HPDE6-E6E7 (cell line): ENCODE measurements at regions not wholly inside any gene's neighbourhood (a gene's known extent, or its start where the extent isn't known, plus 50 kb on each side); places are given as distances from the start of the nearest gene placed in this dataset.
"Not testable (repeated sequence)": the region's sequence is repeated elsewhere in the genome, so short reads cannot be mapped to it uniquely, and the experiment has no call there.

ENCODE experiments used
- DNase-seq: peaks from one replicate; pipeline ENCODE4 v3.0.0; 2011; ENCODE audit warnings: missing footprints; ENCODE audit errors: extremely low spot score

DNA sequence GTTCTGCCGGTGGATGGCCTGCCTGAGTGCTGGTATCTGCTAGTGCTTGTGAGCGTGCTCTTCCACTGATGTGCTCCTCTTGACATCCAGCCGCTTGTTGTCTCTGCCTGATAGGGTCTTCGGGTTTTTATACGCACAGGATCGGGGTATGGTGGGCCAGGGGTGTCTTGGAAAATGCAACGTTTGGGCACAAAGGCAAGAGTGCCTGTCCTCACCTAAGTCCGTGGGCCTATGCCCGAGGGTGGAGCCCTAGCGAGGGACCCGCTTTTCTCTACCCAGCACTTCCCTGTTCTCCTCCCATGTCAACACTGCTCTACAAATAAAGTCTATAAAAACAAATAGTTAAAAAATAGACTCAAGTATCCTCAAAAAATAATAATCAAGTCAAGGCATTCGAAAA is 1007.8 kb downstream of the PLA2G4A start:
- DNase-seq = no peak

DNA sequence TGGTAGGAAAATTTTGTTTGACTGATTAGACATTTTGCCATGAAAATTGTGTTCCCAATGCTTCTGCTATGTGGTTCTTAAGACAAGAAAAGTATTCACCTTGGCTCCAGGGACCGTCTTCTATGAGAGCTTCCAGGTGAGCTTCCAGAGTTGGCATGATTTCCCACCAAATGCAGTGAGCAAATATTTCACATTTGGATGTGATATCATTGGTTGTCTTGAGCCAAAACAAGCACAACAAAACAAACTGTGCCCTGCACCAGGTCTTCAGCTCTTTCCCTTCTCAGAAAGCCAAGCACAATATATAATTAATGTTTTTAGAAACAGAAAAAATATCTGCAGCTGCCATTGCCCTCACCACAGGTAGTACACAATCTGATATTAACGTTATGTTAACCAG is 1009.0 kb downstream of the PLA2G4A start:
- no peak for DNase-seq

- no peak for DNase-seq
These were observed 1009.9 kb downstream of the PLA2G4A start for GRCh38 chr1:187838335-187839293.

GRCh38 chr1:187839873-187840272 is 1011.1 kb downstream of the PLA2G4A start:
- DNase-seq = no peak

DNA sequence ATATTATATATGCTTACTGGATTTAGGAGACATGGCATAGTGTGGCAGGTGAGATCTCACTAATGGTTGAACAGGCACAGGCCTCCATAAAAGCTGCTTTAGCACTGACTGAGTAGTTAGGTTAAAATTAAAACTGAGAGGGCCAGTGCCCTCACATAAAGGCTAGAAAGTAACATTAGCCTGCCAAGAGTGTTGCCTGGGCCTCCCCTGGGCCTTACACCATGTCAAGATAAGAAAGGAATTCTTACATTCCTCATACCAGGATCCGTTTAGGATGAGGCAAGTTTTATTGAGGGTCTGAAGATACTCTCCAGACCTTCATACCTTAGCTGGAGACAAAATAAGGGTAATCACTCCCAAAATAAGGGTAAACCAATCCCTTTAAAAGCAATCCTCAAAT is 1011.8 kb downstream of the PLA2G4A start:
- DNase-seq = no peak

DNA sequence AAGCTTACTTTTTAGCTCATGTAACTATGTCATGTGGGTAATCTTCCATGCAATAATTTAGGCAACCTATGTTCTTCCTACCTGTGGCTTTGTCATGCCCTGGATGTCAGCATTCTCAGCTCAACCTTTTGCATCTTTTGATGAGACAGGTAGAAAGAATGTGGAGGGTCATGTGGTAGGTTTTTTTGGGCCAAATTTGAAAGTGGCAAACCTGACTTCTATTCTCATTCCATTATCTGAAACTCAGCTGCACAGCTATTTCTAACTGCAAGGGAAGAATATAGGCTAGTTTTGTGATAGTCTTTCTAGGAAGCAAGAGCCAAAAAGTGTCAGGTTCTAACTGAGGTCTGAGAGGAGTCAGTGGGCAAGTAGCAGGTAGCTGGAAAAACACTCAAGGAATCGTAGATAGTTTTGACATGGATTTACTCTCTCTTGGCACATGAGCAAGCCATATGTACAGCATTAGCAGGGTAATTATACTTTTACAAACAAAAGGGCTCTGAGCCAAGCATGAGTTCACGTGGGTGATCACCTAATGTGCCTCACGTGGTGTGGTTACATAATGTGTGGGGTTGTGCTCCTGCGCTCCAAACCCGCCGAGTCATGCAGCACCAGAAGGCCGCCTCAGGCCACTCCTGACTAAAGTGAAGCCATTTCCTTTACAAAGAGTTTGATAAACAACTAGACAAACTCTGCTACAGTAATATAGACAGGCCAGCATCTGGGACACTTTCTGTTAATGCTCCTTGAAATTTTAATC is 1013.8 kb downstream of the PLA2G4A start:
- peak; percentile 48 for DNase-seq

DNA sequence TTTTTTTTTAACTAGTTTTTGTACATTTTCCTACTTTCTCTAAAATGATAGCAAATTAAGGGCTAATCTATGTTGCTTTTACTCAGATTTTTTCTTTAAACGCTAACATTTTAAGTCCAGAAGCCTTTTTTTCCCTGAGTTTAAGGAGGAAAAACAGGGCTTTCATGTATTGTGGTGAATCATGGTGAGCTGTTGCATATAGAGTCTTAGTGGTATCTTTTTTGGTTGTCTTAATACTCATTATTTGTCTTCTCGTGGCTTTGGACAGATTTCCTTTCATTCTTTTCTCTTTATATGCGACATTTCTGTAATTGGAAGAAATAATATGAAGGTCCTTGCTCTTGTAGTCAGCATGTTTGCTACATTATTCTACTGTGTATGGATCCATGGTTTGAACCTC is 1015.6 kb downstream of the PLA2G4A start:
- DNase-seq = no peak

DNA sequence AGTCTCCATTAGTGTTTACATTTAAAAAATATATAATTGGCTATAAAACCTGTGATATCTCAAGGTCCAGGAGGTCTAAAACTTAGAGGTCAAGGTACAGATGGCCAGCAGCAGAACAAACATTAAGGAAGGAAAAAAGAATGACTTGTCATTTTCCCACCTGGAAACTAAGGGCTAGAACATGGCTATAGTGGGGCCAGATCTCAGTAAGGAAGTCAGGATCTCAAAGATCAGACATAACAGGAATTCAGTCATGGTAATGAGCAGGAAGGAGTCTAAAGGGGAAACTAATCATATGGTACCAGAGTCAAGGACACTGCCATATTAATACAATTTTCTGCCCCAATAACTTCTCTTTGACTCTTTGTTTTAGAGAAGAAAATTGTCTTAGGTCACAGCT is 1018.8 kb downstream of the PLA2G4A start:
- no peak for DNase-seq

DNA sequence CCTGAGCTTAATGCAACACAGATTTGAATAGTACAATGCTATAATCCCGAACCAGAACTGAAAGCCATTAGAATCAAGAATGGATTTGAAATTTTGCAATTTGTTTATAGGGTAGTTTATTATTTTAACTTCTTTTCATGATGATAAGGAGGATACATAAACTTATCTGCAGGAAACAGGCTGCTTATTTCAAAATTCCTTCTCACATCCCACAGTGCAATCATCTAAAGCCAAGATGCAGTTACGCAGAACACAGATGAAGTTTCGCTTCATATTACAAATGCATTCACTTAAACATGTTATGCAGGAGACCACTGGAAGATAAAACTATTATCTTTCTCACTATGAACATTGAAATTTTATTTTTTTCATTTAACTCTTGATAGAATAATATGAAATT is 1019.6 kb downstream of the PLA2G4A start:
- no peak for DNase-seq

- DNase-seq = not testable (repeated sequence)
These were observed 1021.4 kb downstream of the PLA2G4A start for GRCh38 chr1:187850146-187850545.

DNA sequence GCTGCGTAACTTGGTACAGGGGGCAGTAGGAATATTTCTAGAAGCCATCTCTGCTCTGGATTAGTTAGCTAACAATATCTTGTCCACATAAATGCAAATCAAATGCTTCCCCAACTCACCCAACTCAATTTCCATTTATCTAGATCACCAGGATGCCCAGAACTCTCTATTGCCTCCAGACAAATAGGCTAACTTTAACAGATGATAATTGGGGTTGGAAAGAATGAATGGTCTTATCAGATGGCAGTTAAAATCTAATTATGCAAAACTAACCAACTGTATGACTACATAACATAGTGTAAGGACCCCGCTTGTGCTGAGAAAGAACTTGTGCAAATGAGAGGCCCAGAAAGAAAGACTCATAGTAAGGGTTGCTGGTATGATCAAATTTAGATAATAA is 1024.8 kb downstream of the PLA2G4A start:
- no peak for DNase-seq

- no peak for DNase-seq
These were observed 1025.7 kb downstream of the PLA2G4A start for GRCh38 chr1:187854457-187854856.

DNA sequence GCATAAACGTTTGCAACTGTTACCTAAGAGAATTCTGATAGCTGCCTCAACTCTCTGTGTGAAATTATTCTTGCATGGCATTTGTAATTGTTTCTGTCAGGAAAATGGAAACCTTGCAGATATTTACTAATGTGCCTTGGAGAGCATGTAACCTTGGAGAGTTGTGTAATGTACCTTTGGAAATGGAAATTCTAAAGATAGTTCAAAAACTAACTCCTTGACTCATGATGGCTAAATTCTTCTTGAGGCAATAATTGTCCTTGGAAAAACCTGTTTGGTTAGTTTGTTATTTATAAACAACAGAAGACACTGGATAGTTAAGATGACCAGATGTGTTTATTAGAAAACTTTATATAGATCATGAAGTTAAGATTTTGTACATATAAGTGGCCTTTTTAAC is 1033.8 kb downstream of the PLA2G4A start:
- peak; percentile 48 for DNase-seq

- DNase-seq = no peak
These were observed 1041.8 kb downstream of the PLA2G4A start for GRCh38 chr1:187870552-187870951.

- DNase-seq = no peak
These were observed 1042.6 kb downstream of the PLA2G4A start for GRCh38 chr1:187871177-187871845.

GRCh38 chr1:187872550-187872949 is 1043.8 kb downstream of the PLA2G4A start:
- DNase-seq = no peak

- DNase-seq = no peak
These were observed 1044.4 kb downstream of the PLA2G4A start for GRCh38 chr1:187873126-187873525.

- DNase-seq = no peak
These were observed 1048.0 kb downstream of the PLA2G4A start for GRCh38 chr1:187876775-187877174.

DNA sequence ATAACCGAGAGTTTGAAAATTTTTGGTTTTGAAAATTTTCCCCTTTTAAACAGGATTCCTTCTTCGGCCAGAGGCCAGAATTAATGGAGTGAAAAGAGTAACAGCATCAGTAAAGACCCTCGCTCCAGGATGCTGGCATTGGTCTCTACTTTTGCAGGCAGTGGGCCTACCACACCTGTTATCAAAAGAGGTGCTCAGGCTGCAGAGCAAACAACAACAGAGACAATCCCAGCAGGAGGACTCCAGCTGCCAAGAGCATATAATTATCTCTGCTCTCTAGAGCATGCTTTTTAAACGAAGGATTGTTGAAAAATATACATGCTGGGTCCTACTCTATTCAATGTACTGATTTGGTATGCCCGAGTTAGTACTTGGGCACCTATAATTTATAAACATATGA is 1048.5 kb downstream of the PLA2G4A start:
- no peak for DNase-seq

GRCh38 chr1:187878883-187879282 is 1050.1 kb downstream of the PLA2G4A start:
- no peak for DNase-seq

GRCh38 chr1:187883356-187883755 is 1054.6 kb downstream of the PLA2G4A start:
- no peak for DNase-seq

- no peak for DNase-seq
These were observed 1063.4 kb downstream of the PLA2G4A start for GRCh38 chr1:187891993-187892682.
